ENCODE measurements at regions not wholly inside any gene's neighbourhood (a gene's known extent, or its start where the extent isn't known, plus 50 kb on each side); places are given as distances from the start of the nearest gene placed in this dataset.

DNA sequence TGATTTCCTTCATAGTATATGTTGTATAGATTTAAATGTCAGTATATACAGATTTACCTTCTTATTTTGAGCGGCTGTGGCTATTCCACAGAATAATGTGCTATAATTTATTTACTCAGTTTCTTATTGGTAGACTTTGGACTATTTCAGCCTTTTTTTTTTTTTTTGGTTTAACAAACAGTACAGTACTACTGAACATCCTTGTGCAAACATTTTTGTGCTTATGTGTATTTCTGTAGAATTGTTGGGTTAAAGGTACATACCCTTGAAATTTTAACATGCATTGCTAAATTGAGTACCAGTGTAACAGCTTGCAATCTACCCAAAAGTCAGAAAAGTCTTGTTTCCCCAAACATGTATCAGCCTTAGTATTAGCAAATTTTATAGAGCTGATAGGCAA lies 68.8 kb downstream of the HHEX start:
- Mint-ChIP-seq H3K27ac (no peak overlapping the region), H3K4me1 (ENCODE audit: low read depth) (peaks cover 9% of the 10 kb centered on the region), H3K4me3 (no peak overlapping the region), H3K36me3 (ENCODE audit: low read depth) (no peaks in the 10 kb centered on the region), H3K27me3 (peaks cover 4% of the 10 kb centered on the region), H3K9me3 (no peaks in the 10 kb centered on the region)
- DNase-seq (no peak), ATAC-seq (no peak)
- TF ChIP-seq, protein P1, sequence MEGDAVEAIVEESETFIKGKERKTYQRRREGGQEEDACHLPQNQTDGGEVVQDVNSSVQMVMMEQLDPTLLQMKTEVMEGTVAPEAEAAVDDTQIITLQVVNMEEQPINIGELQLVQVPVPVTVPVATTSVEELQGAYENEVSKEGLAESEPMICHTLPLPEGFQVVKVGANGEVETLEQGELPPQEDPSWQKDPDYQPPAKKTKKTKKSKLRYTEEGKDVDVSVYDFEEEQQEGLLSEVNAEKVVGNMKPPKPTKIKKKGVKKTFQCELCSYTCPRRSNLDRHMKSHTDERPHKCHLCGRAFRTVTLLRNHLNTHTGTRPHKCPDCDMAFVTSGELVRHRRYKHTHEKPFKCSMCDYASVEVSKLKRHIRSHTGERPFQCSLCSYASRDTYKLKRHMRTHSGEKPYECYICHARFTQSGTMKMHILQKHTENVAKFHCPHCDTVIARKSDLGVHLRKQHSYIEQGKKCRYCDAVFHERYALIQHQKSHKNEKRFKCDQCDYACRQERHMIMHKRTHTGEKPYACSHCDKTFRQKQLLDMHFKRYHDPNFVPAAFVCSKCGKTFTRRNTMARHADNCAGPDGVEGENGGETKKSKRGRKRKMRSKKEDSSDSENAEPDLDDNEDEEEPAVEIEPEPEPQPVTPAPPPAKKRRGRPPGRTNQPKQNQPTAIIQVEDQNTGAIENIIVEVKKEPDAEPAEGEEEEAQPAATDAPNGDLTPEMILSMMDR (IDR thresholded peaks at IDR 0.05): no peak
- CTCF ChIA-PET: no interaction called here
- POLR2A ChIA-PET: no interaction called here
- intact Hi-C loops (cut with micrococcal nuclease): no loop called here

DNA sequence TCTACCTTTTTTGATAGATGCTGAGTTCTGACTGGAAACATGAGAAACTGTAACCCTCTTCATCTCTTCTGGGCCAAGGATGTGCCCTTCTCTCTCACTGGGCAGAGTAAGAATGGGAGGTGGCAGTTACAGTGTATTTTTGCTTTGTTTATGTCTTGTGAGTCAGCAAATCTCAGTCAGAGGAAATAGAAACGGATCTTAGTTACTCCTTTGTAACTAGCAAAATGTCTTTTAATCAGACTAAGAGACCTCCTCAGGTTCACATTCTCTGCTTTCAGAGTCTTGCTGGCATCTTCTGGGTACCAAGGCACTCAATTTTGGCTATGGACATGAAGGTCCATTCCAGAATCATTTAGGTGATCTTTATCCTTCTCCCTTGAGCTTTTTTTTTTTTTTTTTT lies 70.9 kb downstream of the HHEX start:
- Mint-ChIP-seq H3K9me3 (no peaks in the 10 kb centered on the region), H3K36me3 (ENCODE audit: low read depth) (no peaks in the 10 kb centered on the region), H3K4me3 (no peak overlapping the region), H3K4me1 (ENCODE audit: low read depth) (peaks cover 9% of the 10 kb centered on the region), H3K27me3 (peaks cover 8% of the 10 kb centered on the region), H3K27ac (no peak overlapping the region)
- intact Hi-C loops (cut with micrococcal nuclease): no loop called here
- ChIA-PET POLR2A (no interaction called here), CTCF (no interaction called here)
- TF ChIP-seq, protein P1 (IDR thresholded peaks at IDR 0.05): no peak
- ATAC-seq (no peak), DNase-seq (no peak)

DNA sequence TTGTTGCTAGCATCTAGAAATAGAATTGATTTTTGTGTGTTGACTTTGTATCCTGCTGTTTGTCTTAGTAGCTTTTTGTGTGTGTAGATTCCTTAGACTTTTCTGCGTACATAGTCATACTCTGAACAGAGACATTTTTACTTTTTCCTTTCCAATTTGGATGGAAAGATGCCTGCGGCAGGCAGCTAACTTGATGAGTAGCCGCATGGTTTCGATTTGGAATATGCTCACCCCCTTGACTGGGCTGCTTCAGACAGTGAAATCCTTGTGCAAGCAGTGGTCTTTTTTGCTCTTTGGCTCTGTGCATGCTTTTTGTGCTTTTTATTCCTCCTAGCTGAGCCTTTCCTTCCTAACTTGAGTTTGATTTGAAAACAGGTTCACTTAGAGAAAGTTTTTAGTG lies 71.8 kb downstream of the HHEX start:
- no peaks in the 10 kb centered on the region for H3K36me3 Mint-ChIP-seq (ENCODE audit: low read depth)
- H3K4me3 Mint-ChIP-seq: no peak overlapping the region
- intact Hi-C loops (cut with micrococcal nuclease): no loop called here
- H3K27me3 Mint-ChIP-seq: peaks cover 8% of the 10 kb centered on the region
- ATAC-seq (no peak), DNase-seq (no peak)
- H3K4me1 Mint-ChIP-seq (ENCODE audit: low read depth): peaks cover 4% of the 10 kb centered on the region
- POLR2A ChIA-PET: no interaction called here
- CTCF ChIA-PET: no interaction called here
- TF ChIP-seq, protein P1 (IDR thresholded peaks at IDR 0.05): no peak
- no peaks in the 10 kb centered on the region for H3K9me3 Mint-ChIP-seq
- no peak overlapping the region for H3K27ac Mint-ChIP-seq

DNA sequence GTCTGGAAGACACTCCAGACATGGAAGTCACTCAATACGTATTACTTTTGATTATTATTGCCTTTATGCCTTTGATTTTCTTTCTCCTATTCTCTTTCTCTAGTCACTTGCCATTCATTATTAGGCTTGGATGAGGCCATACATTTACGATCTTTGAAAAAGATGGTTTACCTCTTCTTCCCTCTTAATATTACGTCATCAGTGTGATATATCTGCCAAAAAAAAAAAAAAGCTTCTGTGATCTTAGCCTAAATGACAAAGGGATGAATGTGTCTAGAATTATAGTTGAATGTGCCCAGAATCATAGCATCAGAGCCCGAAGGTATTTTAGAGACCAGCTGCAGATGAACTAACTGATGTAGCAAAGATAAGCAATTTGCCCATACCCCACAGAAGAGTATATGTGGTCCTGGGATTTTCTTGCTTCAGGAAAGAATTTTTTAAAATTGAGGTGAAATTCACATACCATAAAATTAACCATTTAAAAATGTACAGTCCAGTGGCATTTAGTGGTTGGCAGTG lies 73.9 kb downstream of the HHEX start:
- TF ChIP-seq, protein P1 (IDR thresholded peaks at IDR 0.05): no peak
- CTCF ChIA-PET: no interaction called here
- H3K4me1 Mint-ChIP-seq (ENCODE audit: low read depth): no peaks in the 10 kb centered on the region
- H3K4me3 Mint-ChIP-seq: no peak overlapping the region
- no peak overlapping the region for H3K27ac Mint-ChIP-seq
- H3K9me3 Mint-ChIP-seq: peaks cover 10% of the 10 kb centered on the region
- no peak for DNase-seq
- ATAC-seq: no peak
- POLR2A ChIA-PET: no interaction called here
- H3K36me3 Mint-ChIP-seq (ENCODE audit: low read depth): no peaks in the 10 kb centered on the region
- intact Hi-C loops (cut with micrococcal nuclease): no loop called here
- H3K27me3 Mint-ChIP-seq: peaks cover 8% of the 10 kb centered on the region

DNA sequence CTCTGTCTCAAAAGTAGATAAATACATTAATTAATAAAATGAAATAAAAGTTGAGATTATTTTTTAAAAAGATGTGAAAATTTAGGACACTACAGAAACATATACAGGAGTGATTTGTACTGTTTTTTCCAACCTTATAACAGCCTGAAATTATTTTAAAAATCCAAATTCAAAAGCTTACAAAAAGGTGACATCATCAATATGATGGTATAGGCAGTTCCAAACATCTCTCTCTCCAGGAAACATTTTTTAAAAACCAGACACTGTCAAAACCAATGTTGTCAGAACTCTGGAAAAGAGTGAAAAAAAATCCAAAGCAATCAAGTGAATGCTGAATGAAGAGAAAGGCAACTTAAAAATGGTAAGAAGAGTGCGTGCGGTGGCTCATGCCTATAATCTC lies 76.7 kb downstream of the HHEX start:
- CTCF ChIA-PET: no interaction called here
- intact Hi-C loops (cut with micrococcal nuclease): no loop called here
- H3K4me1 Mint-ChIP-seq (ENCODE audit: low read depth): no peaks in the 10 kb centered on the region
- peaks cover 15% of the 10 kb centered on the region for H3K27me3 Mint-ChIP-seq
- no peaks in the 10 kb centered on the region for H3K36me3 Mint-ChIP-seq (ENCODE audit: low read depth)
- DNase-seq (no peak), ATAC-seq (no peak)
- H3K27ac Mint-ChIP-seq: no peak overlapping the region
- peaks cover 12% of the 10 kb centered on the region for H3K9me3 Mint-ChIP-seq
- POLR2A ChIA-PET: no interaction called here
- H3K4me3 Mint-ChIP-seq: no peak overlapping the region
- TF ChIP-seq, protein P1 (IDR thresholded peaks at IDR 0.05): no peak
